ENCODE measurements at regions not wholly inside any gene's neighbourhood (a gene's known extent, or its start where the extent isn't known, plus 50 kb on each side); places are given as distances from the start of the nearest gene placed in this dataset.

- no peak overlapping the region for H3K4me2 ChIP-seq
- no peaks in the 10 kb centered on the region for H3K79me2 ChIP-seq (replicated peaks; ENCODE audit: insufficient read depth)
- peaks cover 3% of the 10 kb centered on the region for H3K4me1 ChIP-seq (ENCODE audit: insufficient read depth)
- H3K27ac ChIP-seq (ENCODE audit: low read depth), result no peak overlapping the region
- DNase-seq (ENCODE audit: low spot score) (no peak), ATAC-seq (no peak)
- Mint-ChIP-seq H3K36me3 (ENCODE audit: low read depth) (0 out of 3 replicates have a peak, but pooled peaks cover 4% of the 10 kb centered on the region), H3K9me3 (no peaks in the 10 kb centered on the region; the same call in 2 of the 3 replicates), H3K27me3 (ENCODE audit: insufficient read depth, low read depth, poor library complexity) (peaks cover 2% of the 10 kb centered on the region), H3K27ac (no peak overlapping the region), H3K4me1 (peaks cover 8% of the 10 kb centered on the region; the same call in 2 of the 3 replicates), H3K4me3 (no peak overlapping the region)
- no peaks in the 10 kb centered on the region for H3F3A ChIP-seq (replicated peaks; ENCODE audit: low read depth)
- H2AFZ ChIP-seq, result peak overlapping the region; percentile 38; the same call in 1 of the 2 replicates
- H3K9me2 ChIP-seq (ENCODE audit: insufficient read depth), result peaks cover 8% of the 10 kb centered on the region
- no peaks in the 10 kb centered on the region for H3K36me3 ChIP-seq (ENCODE audit: insufficient read depth)
- TF ChIP-seq CREB1 (CRISPR knock-in tag; IDR thresholded peaks at IDR 0.05; ENCODE audit: low read depth), result no peak
- TF ChIP-seq EZH2phosphoT487 (IDR thresholded peaks at IDR 0.05; ENCODE audit: unreplicated experiment), result no peak
- TF ChIP-seq NANOG (IDR thresholded peaks at IDR 0.05; ENCODE audit: borderline replicate concordance), result no peak
- TF ChIP-seq EZH2 (IDR thresholded peaks at IDR 0.05; ENCODE audit: low read depth, unreplicated experiment), result no peak
- no peak for TF ChIP-seq STAT1 (IDR thresholded peaks at IDR 0.05; ENCODE audit: unreplicated experiment)
- no peak for TF ChIP-seq JUNB (IDR thresholded peaks at IDR 0.05; ENCODE audit: unreplicated experiment)
- TF ChIP-seq CTCF (conservative IDR thresholded peaks at IDR 0.05; ENCODE audit: low read depth in 2 of 2), result no peak
- no peak for TF ChIP-seq ZNF114 (CRISPR knock-in tag; IDR thresholded peaks at IDR 0.05)
- no peak for TF ChIP-seq ETS1 (IDR thresholded peaks at IDR 0.05)
- TF ChIP-seq ZNF462 (CRISPR knock-in tag; IDR thresholded peaks at IDR 0.05), result no peak
- no peak for TF ChIP-seq REST (IDR thresholded peaks at IDR 0.05; ENCODE audit: unreplicated experiment)
- no peak for TF ChIP-seq ZNF331 (CRISPR knock-in tag; IDR thresholded peaks at IDR 0.05; ENCODE audit: low read depth)
- TF ChIP-seq POLR2AphosphoS5 (IDR thresholded peaks at IDR 0.05; ENCODE audit: low read depth), result no peak
- no peaks in the 10 kb centered on the region for H4K20me1 ChIP-seq (replicated peaks; ENCODE audit: insufficient read depth)
- no peaks in the 10 kb centered on the region for H3K27me3 ChIP-seq (ENCODE audit: insufficient read depth)
- H3K4me3 ChIP-seq, result no peak overlapping the region
These were observed 356.8 kb downstream of the OSTF1 start for GRCh38 chr9:75445144-75445543.
